Pancreas (tissue), 10 donors: ENCODE measurements at regions not wholly inside any gene's neighbourhood (a gene's known extent, or its start where the extent isn't known, plus 50 kb on each side); places are given as distances from the start of the nearest gene placed in this dataset.

ENCODE experiments used
- ATAC-seq, 4 donors: fragments of 200-7000 bp; cut with Tn5 transposase; one replicate each; pipeline versions ENCODE4 v1.8.0 to v1.9.1; 2020; ENCODE audit warnings: mild to moderate bottlenecking in 4 of 4, moderate library complexity in 4 of 4
- DNase-seq, 6 donors: peaks; one replicate each; pipeline ENCODE4 v3.0.0-alpha.2; 2020
- FAIRE-seq: peaks from 2 replicates; lab custom pipeline; 2012; peaks lifted over from hg19 to GRCh38; lab: Jason Lieb, UNC
- H3K27ac ChIP-seq, 4 donors: fragments of 200-600 bp; sonication (generic); 1 replicate in 3 of 4; 2 replicates in 1 of 4; pipeline versions ENCODE4 v1.5.0 to v1.8.0; 2020
- H3K27me3 ChIP-seq, 4 donors: fragments of 200-600 bp; one replicate each; pipeline ENCODE4 v1.8.0; 2021
- H3K36me3 ChIP-seq, 3 donors: fragments of 200-600 bp; sonication (generic) in 1 of 3; one replicate each; pipeline versions ENCODE4 v1.5.0 to v1.8.0; 2020 to 2021
- H3K4me1 ChIP-seq, 3 donors: fragments of 200-600 bp; one replicate each; pipeline ENCODE4 v1.8.0; 2021
- H3K4me3 ChIP-seq, 4 donors: fragments of 200-600 bp; sonication (generic) in 2 of 4; one replicate each; pipeline versions ENCODE4 v1.5.0 to v1.8.0; 2020 to 2021
- H3K9me3 ChIP-seq, 4 donors: fragments of 200-600 bp; one replicate each; pipeline ENCODE4 v1.8.0; 2021
- CTCF ChIP-seq, 4 donors: fragments of 200-600 bp; sonication (generic) in 3 of 4; IDR thresholded peaks; one replicate each; pipeline versions ENCODE4 v1.5.0 to v1.8.0; 2021; ENCODE audit warnings: antibody characterized with exemption in 4 of 4
- WGBS, 2 donors: extraction: QIAGEN DNeasy Blood & Tissue Kit; methylation state at CpG; one replicate each; pipeline ENCODE4 v1.1.7; 2013; 5-methylcytosine and 5-hydroxymethylcytosine counted together
- intact Hi-C, 3 donors: fragments of 100-400 bp; cut with DNase I; formaldehyde crosslinking; loops; one replicate each; pipeline versions ENCODE4 v1.11.1 to v1.14.2; 2022
- donor health status: healthy with polysubstance abuse.
- donor health status: DM: no; HTN: no; CAD: no; lungs with moderate emphysema.
- donor health status: DM: no; HTN: no; CAD: no.
- donor health status: control.
- donor health status: control.
- donor health status: Bipolar disorder and iron deficiency.
- donor health status: DM: yes; HTN: yes; CAD: no.
- donor health status: DM: no; HTN: no; CAD: no.
- donor health status: DM: no; HTN: no; CAD: no.
- donor health status: DM: yes; HTN: yes; CAD: no.

GRCh38 chr5:103498800-103499551 is 63.6 kb downstream of the NUDT12 start:
- no peaks in the 10 kb centered on the region for H3K27me3 ChIP-seq
- no peak for TF ChIP-seq CTCF (IDR thresholded peaks at IDR 0.05)
- WGBS, 2 donors, result 92% methylated on average over 10 of the region's 10 CpGs

DNA sequence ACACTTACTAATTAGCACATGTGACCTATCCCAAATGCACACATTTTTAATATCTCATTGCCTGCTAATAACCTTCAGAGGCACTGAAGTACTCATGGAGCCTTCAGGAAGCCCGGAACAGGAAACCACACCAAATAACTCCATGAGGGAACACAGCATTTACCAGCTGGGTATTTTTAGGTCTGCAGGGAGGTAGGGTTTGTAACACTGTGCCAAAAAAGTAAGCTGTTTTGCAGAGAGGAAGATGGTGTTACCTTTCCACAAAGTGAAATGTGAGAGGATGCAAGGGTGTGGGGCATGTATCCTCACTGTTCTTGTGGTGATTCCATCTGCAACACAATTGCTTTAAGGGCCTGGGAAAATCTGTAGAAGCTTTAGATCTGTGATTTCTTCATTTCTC is 64.4 kb downstream of the NUDT12 start:
- WGBS, 2 donors, result 70 to 88% methylated on average over 1 of the region's 1 CpG
- no peak overlapping the region for H3K4me3 ChIP-seq
- no peaks in the 10 kb centered on the region for H3K36me3 ChIP-seq
- no peaks in the 10 kb centered on the region for H3K9me3 ChIP-seq
- FAIRE-seq (no peak), ATAC-seq (no peak), DNase-seq (no peak)
- no peak for TF ChIP-seq CTCF (IDR thresholded peaks at IDR 0.05)
- no peaks in the 10 kb centered on the region for H3K4me1 ChIP-seq
- H3K27me3 ChIP-seq, result no peaks in the 10 kb centered on the region
- intact Hi-C loops, result no loop called here
- no peak overlapping the region for H3K27ac ChIP-seq

More at GRCh38 chr5:103498800-103499551, 63.6 kb downstream of the NUDT12 start:
- Histone ChIP-seq H3K9me3 (no peaks in the 10 kb centered on the region), H3K36me3 (no peaks in the 10 kb centered on the region), H3K4me1 (no peaks in the 10 kb centered on the region), H3K4me3 (no peak overlapping the region), H3K27ac (no peak overlapping the region)
- ATAC-seq (no peak), DNase-seq (no peak), FAIRE-seq (no peak)
- intact Hi-C loops, result no loop called here

DNA sequence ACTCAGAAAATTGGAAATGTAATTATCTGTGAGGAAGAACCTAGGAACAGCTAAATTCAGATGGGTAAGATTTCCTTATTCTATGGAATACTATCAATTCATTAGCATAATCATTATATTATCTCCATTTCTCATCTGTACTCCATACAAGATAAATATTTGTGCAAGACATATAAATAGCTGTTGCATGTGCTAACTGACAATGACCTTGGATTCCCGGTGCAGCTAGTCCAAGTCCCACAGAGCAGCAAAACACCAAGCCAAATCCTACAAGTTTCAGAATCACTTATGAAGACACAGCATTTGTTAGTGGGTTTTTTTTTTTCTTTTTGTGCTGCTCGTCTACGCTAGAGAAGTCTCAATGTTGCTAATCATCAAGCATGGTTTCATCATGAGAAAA is 64.8 kb downstream of the NUDT12 start:
- no peak for TF ChIP-seq CTCF (IDR thresholded peaks at IDR 0.05)
- DNase-seq (no peak), FAIRE-seq (no peak), ATAC-seq (no peak)
- 46% methylated on average over 3 of the region's 3 CpGs for WGBS, 2 donors
- Histone ChIP-seq H3K9me3 (no peaks in the 10 kb centered on the region), H3K4me1 (no peaks in the 10 kb centered on the region), H3K27me3 (no peaks in the 10 kb centered on the region), H3K27ac (no peak overlapping the region), H3K4me3 (no peak overlapping the region), H3K36me3 (no peaks in the 10 kb centered on the region)
- intact Hi-C loops, result no loop called here

- DNase-seq (no peak), FAIRE-seq (no peak), ATAC-seq (no peak)
- H3K4me1 ChIP-seq, result no peaks in the 10 kb centered on the region
- H3K36me3 ChIP-seq, result no peaks in the 10 kb centered on the region
- H3K27ac ChIP-seq, result no peak overlapping the region
- TF ChIP-seq CTCF (IDR thresholded peaks at IDR 0.05), result no peak
- WGBS, 2 donors, result 80 to 84% methylated on average over 4 of the region's 4 CpGs
- intact Hi-C loops, result no loop called here
- H3K4me3 ChIP-seq, result no peak overlapping the region
- no peaks in the 10 kb centered on the region for H3K27me3 ChIP-seq
- H3K9me3 ChIP-seq, result no peaks in the 10 kb centered on the region
Observed at GRCh38 chr5:103490030-103490739, 72.4 kb downstream of the NUDT12 start.

GRCh38 chr5:103489307-103489706 is 73.3 kb downstream of the NUDT12 start:
- Histone ChIP-seq H3K9me3 (no peaks in the 10 kb centered on the region), H3K4me1 (no peaks in the 10 kb centered on the region), H3K27ac (no peak overlapping the region), H3K4me3 (no peak overlapping the region), H3K27me3 (no peaks in the 10 kb centered on the region), H3K36me3 (no peaks in the 10 kb centered on the region)
- no peak for ATAC-seq
- no peak for TF ChIP-seq CTCF (IDR thresholded peaks at IDR 0.05)
- intact Hi-C loops, result no loop called here
- no peak for DNase-seq
- no peak for FAIRE-seq
- 47 to 58% methylated on average over 2 of the region's 2 CpGs for WGBS, 2 donors
